ENCODE measurements at regions not wholly inside any gene's neighbourhood (a gene's known extent, or its start where the extent isn't known, plus 50 kb on each side); places are given as distances from the start of the nearest gene placed in this dataset.

DNA sequence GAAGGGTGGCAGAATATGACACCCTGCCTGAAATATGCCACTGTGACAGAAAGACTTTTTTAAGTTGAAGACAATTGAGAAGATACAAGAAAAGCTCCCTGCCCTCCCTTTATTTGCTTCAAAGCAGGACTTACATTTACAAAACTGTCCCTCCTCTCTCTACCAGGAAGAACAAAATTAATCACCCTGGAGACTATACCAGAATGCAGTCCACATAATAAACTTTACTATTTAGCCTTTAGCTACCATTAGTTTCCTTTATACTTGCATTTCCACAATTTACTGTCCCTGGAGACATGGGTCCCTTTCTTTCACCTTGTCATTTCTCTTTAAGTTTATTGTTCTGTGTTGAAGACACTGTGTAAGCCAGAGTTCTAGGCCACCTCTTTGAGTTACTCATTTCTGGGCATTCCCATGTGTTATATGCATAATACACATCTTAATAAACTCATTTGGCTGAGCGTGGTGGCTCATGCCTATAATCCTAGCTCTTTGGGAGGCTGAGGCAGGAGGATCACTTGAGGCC is 238.8 kb downstream of the RFC3 start:
- TF ChIP-seq, protein P1, sequence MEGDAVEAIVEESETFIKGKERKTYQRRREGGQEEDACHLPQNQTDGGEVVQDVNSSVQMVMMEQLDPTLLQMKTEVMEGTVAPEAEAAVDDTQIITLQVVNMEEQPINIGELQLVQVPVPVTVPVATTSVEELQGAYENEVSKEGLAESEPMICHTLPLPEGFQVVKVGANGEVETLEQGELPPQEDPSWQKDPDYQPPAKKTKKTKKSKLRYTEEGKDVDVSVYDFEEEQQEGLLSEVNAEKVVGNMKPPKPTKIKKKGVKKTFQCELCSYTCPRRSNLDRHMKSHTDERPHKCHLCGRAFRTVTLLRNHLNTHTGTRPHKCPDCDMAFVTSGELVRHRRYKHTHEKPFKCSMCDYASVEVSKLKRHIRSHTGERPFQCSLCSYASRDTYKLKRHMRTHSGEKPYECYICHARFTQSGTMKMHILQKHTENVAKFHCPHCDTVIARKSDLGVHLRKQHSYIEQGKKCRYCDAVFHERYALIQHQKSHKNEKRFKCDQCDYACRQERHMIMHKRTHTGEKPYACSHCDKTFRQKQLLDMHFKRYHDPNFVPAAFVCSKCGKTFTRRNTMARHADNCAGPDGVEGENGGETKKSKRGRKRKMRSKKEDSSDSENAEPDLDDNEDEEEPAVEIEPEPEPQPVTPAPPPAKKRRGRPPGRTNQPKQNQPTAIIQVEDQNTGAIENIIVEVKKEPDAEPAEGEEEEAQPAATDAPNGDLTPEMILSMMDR (IDR thresholded peaks at IDR 0.05; ENCODE audit: low read depth, low read length), result no peak
- no peak for TF ChIP-seq EZH2phosphoT487 (IDR thresholded peaks at IDR 0.05; ENCODE audit: low read depth)

All from OCI-LY3 (cell line).